ENCODE measurements at regions not wholly inside any gene's neighbourhood (a gene's known extent, or its start where the extent isn't known, plus 50 kb on each side); places are given as distances from the start of the nearest gene placed in this dataset.

- TF ChIP-seq GFI1 (CRISPR knock-in tag; IDR thresholded peaks at IDR 0.05; ENCODE audit: borderline replicate concordance) (no peak), TCF12 (IDR thresholded peaks at IDR 0.05) (no peak), TCF12 (CRISPR knock-in tag; IDR thresholded peaks at IDR 0.05) (no peak), USF2 (IDR thresholded peaks at IDR 0.05; ENCODE audit: low read depth, low read length) (no peak), USF2 (CRISPR knock-in tag; IDR thresholded peaks at IDR 0.05; ENCODE audit: borderline replicate concordance) (no peak), POLR2A (IDR thresholded peaks at IDR 0.05; ENCODE audit: insufficient read depth in 1 of 2, low read depth in 2 of 2, low read length in 2 of 2) (no peak), RAD51 (IDR thresholded peaks at IDR 0.05; ENCODE audit: borderline replicate concordance) (no peak), NR3C1 (CRISPR knock-in tag; IDR thresholded peaks at IDR 0.05) (no peak), ZNF614 (CRISPR knock-in tag; IDR thresholded peaks at IDR 0.05; ENCODE audit: borderline replicate concordance) (no peak), TCF7L2 (IDR thresholded peaks at IDR 0.05; ENCODE audit: low read depth, low read length) (no peak)
Measured at GRCh38 chr11:116262370-116262769, 510.4 kb downstream of the BUD13 start.

Data from HepG2 (cell line).